Loucy (cell line): ENCODE measurements at regions not wholly inside any gene's neighbourhood (a gene's known extent, or its start where the extent isn't known, plus 50 kb on each side); places are given as distances from the start of the nearest gene placed in this dataset.

ENCODE experiments used
- H2AFZ ChIP-seq: fragments of 200-600 bp; sonication (generic); 2 replicates; pipeline ENCODE4 v1.6.0; 2016; ENCODE audit warnings: antibody characterized with exemption, mild to moderate bottlenecking, low read length, moderate library complexity
- H3F3A ChIP-seq: fragments of 200-600 bp; 2 replicates; pipeline ENCODE4 v1.6.0; 2016; ENCODE audit warnings: antibody characterized with exemption, low read depth, mild to moderate bottlenecking
- H3K27me3 ChIP-seq: fragments of 200-600 bp; sonication (generic); 2 replicates; pipeline ENCODE4 v1.6.1; 2014; ENCODE audit warnings: low read length, mild to moderate bottlenecking; ENCODE audit not compliant: insufficient read depth, poor library complexity, severe bottlenecking
- H3K36me3 ChIP-seq: fragments of 200-600 bp; sonication (generic); 2 replicates; pipeline ENCODE4 v1.6.1; 2016; ENCODE audit warnings: low read length; ENCODE audit not compliant: insufficient read depth
- H3K4me1 ChIP-seq: fragments of 200-600 bp; sonication (generic); 2 replicates; pipeline ENCODE4 v1.5.1; 2014; ENCODE audit warnings: low read length, mild to moderate bottlenecking; ENCODE audit not compliant: insufficient read depth, poor library complexity, severe bottlenecking
- H3K4me2 ChIP-seq: fragments of 200-600 bp; sonication (generic); 2 replicates; pipeline ENCODE4 v1.6.0; 2014; ENCODE audit warnings: antibody characterized with exemption, low read length, low read depth, mild to moderate bottlenecking; ENCODE audit not compliant: poor library complexity, severe bottlenecking
- H3K4me3 ChIP-seq: fragments of 200-600 bp; sonication (generic); 2 replicates; pipeline ENCODE4 v1.5.1; 2014; ENCODE audit warnings: low read length, mild to moderate bottlenecking, mixed read lengths; ENCODE audit not compliant: poor library complexity, severe bottlenecking
- H3K79me2 ChIP-seq: fragments of 200-600 bp; sonication (generic); 2 replicates; pipeline ENCODE4 v1.6.1; 2014; ENCODE audit warnings: low read length; ENCODE audit not compliant: insufficient read depth
- H3K9ac ChIP-seq: fragments of 200-600 bp; sonication (generic); 2 replicates; pipeline ENCODE4 v1.6.0; 2014; ENCODE audit warnings: mild to moderate bottlenecking, low read depth, low read length, moderate library complexity; ENCODE audit not compliant: poor library complexity, severe bottlenecking
- H3K9me2 ChIP-seq: fragments of 200-600 bp; sonication (generic); replicated peaks from 2 replicates; pipeline ENCODE4 v1.6.1; 2016; ENCODE audit warnings: low read depth, low read length, mixed read lengths
- H3K9me3 ChIP-seq: fragments of 200-600 bp; sonication (generic); 2 replicates; pipeline ENCODE4 v1.6.1; 2014; ENCODE audit warnings: mild to moderate bottlenecking, antibody characterized with exemption, low read length, low read depth; ENCODE audit not compliant: insufficient read depth
- H4K20me1 ChIP-seq: fragments of 200-600 bp; sonication (generic); 2 replicates; pipeline ENCODE4 v1.6.0; 2014; ENCODE audit warnings: antibody characterized with exemption, low read length, mild to moderate bottlenecking; ENCODE audit not compliant: insufficient read depth, poor library complexity, severe bottlenecking
- CTCF ChIP-seq: fragments of 200-600 bp; sonication (generic); conservative IDR thresholded peaks from 2 replicates; pipeline ENCODE4 v1.5.1; 2014; ENCODE audit warnings: mild to moderate bottlenecking, antibody characterized with exemption, low read length
- EZH2phosphoT487 ChIP-seq: fragments of 200-600 bp; IDR thresholded peaks from 2 replicates; pipeline ENCODE4 v1.6.1; 2018; ENCODE audit warnings: antibody characterized with exemption, mild to moderate bottlenecking, moderate library complexity, borderline replicate concordance

- Histone ChIP-seq H4K20me1 (no peaks in the 10 kb centered on the region), H3K79me2 (no peaks in the 10 kb centered on the region), H3K9ac (no peak overlapping the region), H3K9me3 (peaks cover 3% of the 10 kb centered on the region; the same call in 1 of the 2 replicates), H3K27me3 (no peaks in the 10 kb centered on the region), H3K4me1 (no peaks in the 10 kb centered on the region), H3K4me2 (no peak overlapping the region), H2AFZ (no peak overlapping the region), H3K36me3 (no peaks in the 10 kb centered on the region), H3K9me2 (no peaks in the 10 kb centered on the region), H3F3A (no peaks in the 10 kb centered on the region), H3K4me3 (no peak overlapping the region)
- no peak for TF ChIP-seq CTCF
- TF ChIP-seq EZH2phosphoT487, result no peak
These were observed 376.3 kb upstream of the ZFP42 start for GRCh38 chr4:187619319-187619718.

GRCh38 chr4:187632260-187632995 lies 363.1 kb upstream of the ZFP42 start:
- Histone ChIP-seq H3K9ac (no peak overlapping the region), H3K36me3 (no peaks in the 10 kb centered on the region), H4K20me1 (no peaks in the 10 kb centered on the region), H3K9me2 (no peaks in the 10 kb centered on the region), H3K79me2 (no peaks in the 10 kb centered on the region), H3K4me1 (no peaks in the 10 kb centered on the region), H3F3A (no peaks in the 10 kb centered on the region), H3K4me2 (no peak overlapping the region), H3K4me3 (no peak overlapping the region), H3K27me3 (no peaks in the 10 kb centered on the region), H3K9me3 (peaks cover 3% of the 10 kb centered on the region; the same call in 1 of the 2 replicates), H2AFZ (no peak overlapping the region)
- TF ChIP-seq CTCF (no peak), EZH2phosphoT487 (no peak)

- Histone ChIP-seq H3K4me1 (no peaks in the 10 kb centered on the region), H3K9me2 (no peaks in the 10 kb centered on the region), H2AFZ (no peak overlapping the region), H3K79me2 (no peaks in the 10 kb centered on the region), H4K20me1 (no peaks in the 10 kb centered on the region), H3K36me3 (no peaks in the 10 kb centered on the region), H3K9ac (no peak overlapping the region), H3F3A (no peaks in the 10 kb centered on the region), H3K4me2 (no peak overlapping the region), H3K9me3 (peaks cover 2% of the 10 kb centered on the region; the same call in 1 of the 2 replicates), H3K27me3 (no peaks in the 10 kb centered on the region), H3K4me3 (no peak overlapping the region)
- TF ChIP-seq EZH2phosphoT487, result no peak
- no peak for TF ChIP-seq CTCF
These were observed 362.3 kb upstream of the ZFP42 start for GRCh38 chr4:187633245-187633644.
